SK-N-SH treated with all-trans-retinoic acid at 6 μM for 48 hours (cell line): ENCODE measurements at regions not wholly inside any gene's neighbourhood (a gene's known extent, or its start where the extent isn't known, plus 50 kb on each side); places are given as distances from the start of the nearest gene placed in this dataset.

Experiments used
- ATAC-seq: fragments of 200-7000 bp; cut with Tn5 transposase; 3 replicates; pipeline ENCODE4 v1.9.1; 2020; ENCODE audit warnings: mild to moderate bottlenecking, moderate library complexity
- ARNTL ChIP-seq: fragments of 450-650 bp; formaldehyde crosslinking; IDR thresholded peaks from 2 replicates; pipeline ENCODE4 v1.5.0; 2020; ENCODE audit warnings: low read depth, mild to moderate bottlenecking, moderate library complexity, borderline replicate concordance
- BACH2 ChIP-seq: fragments of 250-450 bp; sonication (Bioruptor Pico); IDR thresholded peaks from 2 replicates; pipeline ENCODE4 v1.9.0; 2021; ENCODE audit warnings: mild to moderate bottlenecking, borderline replicate concordance
- CSDC2 ChIP-seq: fragments of 250-450 bp; sonication (Bioruptor Pico); IDR thresholded peaks from 2 replicates; pipeline ENCODE4 v1.5.0; 2020; ENCODE audit warnings: mild to moderate bottlenecking, moderate library complexity
- ESRRG ChIP-seq: fragments of 250-450 bp; sonication (Bioruptor Pico); IDR thresholded peaks from 2 replicates; pipeline ENCODE4 v1.6.1; 2021; ENCODE audit warnings: mild to moderate bottlenecking
- GLIS3 ChIP-seq: fragments of 250-450 bp; sonication (Bioruptor Pico); IDR thresholded peaks from 2 replicates; pipeline ENCODE4 v1.5.0; 2020; ENCODE audit warnings: mild to moderate bottlenecking, moderate library complexity
- ISL1 ChIP-seq: fragments of 250-450 bp; sonication (Bioruptor Pico); IDR thresholded peaks from 2 replicates; pipeline ENCODE4 v2.1.2; 2022; ENCODE audit warnings: mild to moderate bottlenecking, moderate library complexity
- OSR1 ChIP-seq: fragments of 250-450 bp; sonication (Bioruptor Pico); IDR thresholded peaks from 2 replicates; pipeline ENCODE4 v1.8.0; 2022; ENCODE audit warnings: moderate library complexity, mild to moderate bottlenecking, inconsistent platforms
- PPARA ChIP-seq: fragments of 250-450 bp; sonication (Bioruptor Pico); IDR thresholded peaks from 2 replicates; pipeline ENCODE4 v1.5.0; 2020; ENCODE audit warnings: mild to moderate bottlenecking, borderline replicate concordance
- RARB ChIP-seq: fragments of 250-450 bp; sonication (Bioruptor Pico); IDR thresholded peaks from 2 replicates; pipeline ENCODE4 v1.8.0; 2021; ENCODE audit warnings: mild to moderate bottlenecking, moderate library complexity
- SNAI2 ChIP-seq: fragments of 250-450 bp; sonication (Bioruptor Pico); IDR thresholded peaks from 2 replicates; pipeline ENCODE4 v1.5.0; 2020; ENCODE audit warnings: mild to moderate bottlenecking, moderate library complexity
- TCF4 ChIP-seq: fragments of 250-450 bp; sonication (Bioruptor Pico); IDR thresholded peaks from 2 replicates; pipeline ENCODE4 v1.8.0; 2021; ENCODE audit warnings: mild to moderate bottlenecking, moderate library complexity, borderline replicate concordance
- TOX ChIP-seq: fragments of 250-450 bp; sonication (Bioruptor Pico); IDR thresholded peaks from 2 replicates; pipeline ENCODE4 v1.8.0; 2021; ENCODE audit warnings: mild to moderate bottlenecking, moderate library complexity, borderline replicate concordance
- ZFP3 ChIP-seq: fragments of 250-450 bp; sonication (Bioruptor Pico); IDR thresholded peaks from 2 replicates; pipeline ENCODE4 v1.5.0; 2020; ENCODE audit warnings: mild to moderate bottlenecking, moderate library complexity
- ZFP30 ChIP-seq: fragments of 450-650 bp; formaldehyde crosslinking; IDR thresholded peaks from 2 replicates; pipeline ENCODE4 v1.5.0; 2022; ENCODE audit warnings: mild to moderate bottlenecking, moderate library complexity
- ZNF565 ChIP-seq: fragments of 450-650 bp; formaldehyde crosslinking; conservative IDR thresholded peaks from 2 replicates; pipeline ENCODE4 v1.5.0; 2020; ENCODE audit warnings: low read depth, mild to moderate bottlenecking, moderate library complexity
- ZNF70 ChIP-seq: fragments of 450-650 bp; formaldehyde crosslinking; IDR thresholded peaks from 2 replicates; pipeline ENCODE4 v1.5.0; 2020; ENCODE audit warnings: mild to moderate bottlenecking, moderate library complexity
- TF ChIP-seq, protein P1 (sequence below): fragments of 250-450 bp; sonication (Bioruptor Pico); IDR thresholded peaks from 2 replicates; pipeline ENCODE4 v1.8.0; 2020; ENCODE audit warnings: mild to moderate bottlenecking, moderate library complexity, borderline replicate concordance
- TF ChIP-seq, protein P2 (sequence below): fragments of 250-450 bp; sonication (Bioruptor Pico); IDR thresholded peaks from 2 replicates; pipeline ENCODE4 v1.5.1; 2020; ENCODE audit warnings: low read depth, mild to moderate bottlenecking, moderate library complexity
- TF ChIP-seq, protein P3 (sequence below): fragments of 250-450 bp; sonication (Bioruptor Pico); IDR thresholded peaks from 2 replicates; pipeline ENCODE4 v1.5.0; 2020; ENCODE audit warnings: mild to moderate bottlenecking, moderate library complexity
- TF ChIP-seq, protein P4 (sequence below): fragments of 250-450 bp; sonication (Bioruptor Pico); IDR thresholded peaks from 2 replicates; pipeline ENCODE4 v1.8.0; 2021; ENCODE audit warnings: low read depth, mild to moderate bottlenecking, moderate library complexity, borderline replicate concordance

DNA sequence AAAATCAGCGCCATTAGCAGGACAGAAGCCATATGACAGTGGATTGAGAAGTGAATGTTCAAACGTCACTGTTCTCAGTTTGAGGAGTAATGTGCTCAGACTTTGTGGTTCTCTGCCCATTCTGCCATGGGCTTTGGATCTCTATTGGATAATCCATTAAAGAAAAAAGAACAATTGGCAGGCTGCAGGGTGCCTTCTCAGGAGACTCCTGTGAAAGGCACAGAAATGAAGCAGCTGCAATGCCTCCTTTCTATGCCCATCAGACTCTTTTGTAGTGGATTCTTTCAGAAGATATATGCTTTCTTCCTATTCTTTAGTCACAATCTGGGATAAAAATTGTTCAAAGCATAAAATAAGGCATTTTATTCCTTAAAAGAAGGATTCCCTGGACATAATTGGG, 506.9 kb upstream of the KLHL29 start:
- no peak for ATAC-seq
- TF ChIP-seq SNAI2 (CRISPR knock-in tag), result no peak
- TF ChIP-seq ZFP30 (CRISPR knock-in tag), result no peak
- TF ChIP-seq ZNF70 (CRISPR knock-in tag), result no peak
- TF ChIP-seq, protein P1, sequence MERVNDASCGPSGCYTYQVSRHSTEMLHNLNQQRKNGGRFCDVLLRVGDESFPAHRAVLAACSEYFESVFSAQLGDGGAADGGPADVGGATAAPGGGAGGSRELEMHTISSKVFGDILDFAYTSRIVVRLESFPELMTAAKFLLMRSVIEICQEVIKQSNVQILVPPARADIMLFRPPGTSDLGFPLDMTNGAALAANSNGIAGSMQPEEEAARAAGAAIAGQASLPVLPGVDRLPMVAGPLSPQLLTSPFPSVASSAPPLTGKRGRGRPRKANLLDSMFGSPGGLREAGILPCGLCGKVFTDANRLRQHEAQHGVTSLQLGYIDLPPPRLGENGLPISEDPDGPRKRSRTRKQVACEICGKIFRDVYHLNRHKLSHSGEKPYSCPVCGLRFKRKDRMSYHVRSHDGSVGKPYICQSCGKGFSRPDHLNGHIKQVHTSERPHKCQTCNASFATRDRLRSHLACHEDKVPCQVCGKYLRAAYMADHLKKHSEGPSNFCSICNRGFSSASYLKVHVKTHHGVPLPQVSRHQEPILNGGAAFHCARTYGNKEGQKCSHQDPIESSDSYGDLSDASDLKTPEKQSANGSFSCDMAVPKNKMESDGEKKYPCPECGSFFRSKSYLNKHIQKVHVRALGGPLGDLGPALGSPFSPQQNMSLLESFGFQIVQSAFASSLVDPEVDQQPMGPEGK (CRISPR knock-in tag), result no peak
- TF ChIP-seq, protein P2, sequence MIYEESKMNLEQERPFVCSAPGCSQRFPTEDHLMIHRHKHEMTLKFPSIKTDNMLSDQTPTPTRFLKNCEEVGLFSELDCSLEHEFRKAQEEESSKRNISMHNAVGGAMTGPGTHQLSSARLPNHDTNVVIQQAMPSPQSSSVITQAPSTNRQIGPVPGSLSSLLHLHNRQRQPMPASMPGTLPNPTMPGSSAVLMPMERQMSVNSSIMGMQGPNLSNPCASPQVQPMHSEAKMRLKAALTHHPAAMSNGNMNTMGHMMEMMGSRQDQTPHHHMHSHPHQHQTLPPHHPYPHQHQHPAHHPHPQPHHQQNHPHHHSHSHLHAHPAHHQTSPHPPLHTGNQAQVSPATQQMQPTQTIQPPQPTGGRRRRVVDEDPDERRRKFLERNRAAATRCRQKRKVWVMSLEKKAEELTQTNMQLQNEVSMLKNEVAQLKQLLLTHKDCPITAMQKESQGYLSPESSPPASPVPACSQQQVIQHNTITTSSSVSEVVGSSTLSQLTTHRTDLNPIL (CRISPR knock-in tag), result no peak
- TF ChIP-seq, all 23 proteins: peak for 0

DNA sequence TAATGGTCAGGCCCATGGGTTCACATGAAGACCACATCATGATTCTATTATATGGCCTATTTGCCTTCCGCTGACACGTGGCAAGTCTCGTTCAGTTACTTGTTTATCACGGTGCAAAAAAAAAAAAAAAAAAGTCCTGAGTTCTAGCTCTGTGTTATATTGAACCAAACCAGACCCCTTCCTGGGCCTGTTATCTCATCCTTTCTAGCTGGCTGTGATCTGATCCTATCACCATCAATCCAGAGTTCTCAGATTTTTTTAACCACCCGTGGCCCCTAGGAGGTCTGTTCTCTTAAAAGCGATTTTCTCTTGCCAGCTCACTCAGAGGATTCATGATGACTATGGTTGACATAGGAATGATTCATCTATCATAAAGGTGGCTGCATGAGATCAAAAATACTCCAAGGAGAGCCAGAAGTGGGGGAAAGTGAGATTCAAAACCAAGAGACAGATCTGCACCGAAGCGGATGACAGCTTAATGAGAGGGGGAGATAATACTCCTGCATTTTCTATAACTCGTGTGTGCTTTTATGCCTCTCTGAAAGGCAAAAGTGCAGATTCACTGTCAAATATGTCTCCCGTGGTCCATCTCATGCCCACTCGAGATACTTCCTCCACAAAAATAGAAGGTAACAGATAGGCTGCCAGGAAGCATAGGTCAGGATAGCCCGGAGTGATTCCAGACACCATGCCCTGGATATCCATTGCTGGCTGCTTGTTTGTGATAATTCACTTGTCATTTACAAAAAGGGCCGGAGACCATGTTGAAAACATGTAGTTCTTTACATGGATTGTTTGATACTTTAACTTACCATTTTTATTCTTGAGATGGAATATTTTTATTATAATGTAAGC, 505.7 kb upstream of the KLHL29 start:
- TF ChIP-seq, protein P3, sequence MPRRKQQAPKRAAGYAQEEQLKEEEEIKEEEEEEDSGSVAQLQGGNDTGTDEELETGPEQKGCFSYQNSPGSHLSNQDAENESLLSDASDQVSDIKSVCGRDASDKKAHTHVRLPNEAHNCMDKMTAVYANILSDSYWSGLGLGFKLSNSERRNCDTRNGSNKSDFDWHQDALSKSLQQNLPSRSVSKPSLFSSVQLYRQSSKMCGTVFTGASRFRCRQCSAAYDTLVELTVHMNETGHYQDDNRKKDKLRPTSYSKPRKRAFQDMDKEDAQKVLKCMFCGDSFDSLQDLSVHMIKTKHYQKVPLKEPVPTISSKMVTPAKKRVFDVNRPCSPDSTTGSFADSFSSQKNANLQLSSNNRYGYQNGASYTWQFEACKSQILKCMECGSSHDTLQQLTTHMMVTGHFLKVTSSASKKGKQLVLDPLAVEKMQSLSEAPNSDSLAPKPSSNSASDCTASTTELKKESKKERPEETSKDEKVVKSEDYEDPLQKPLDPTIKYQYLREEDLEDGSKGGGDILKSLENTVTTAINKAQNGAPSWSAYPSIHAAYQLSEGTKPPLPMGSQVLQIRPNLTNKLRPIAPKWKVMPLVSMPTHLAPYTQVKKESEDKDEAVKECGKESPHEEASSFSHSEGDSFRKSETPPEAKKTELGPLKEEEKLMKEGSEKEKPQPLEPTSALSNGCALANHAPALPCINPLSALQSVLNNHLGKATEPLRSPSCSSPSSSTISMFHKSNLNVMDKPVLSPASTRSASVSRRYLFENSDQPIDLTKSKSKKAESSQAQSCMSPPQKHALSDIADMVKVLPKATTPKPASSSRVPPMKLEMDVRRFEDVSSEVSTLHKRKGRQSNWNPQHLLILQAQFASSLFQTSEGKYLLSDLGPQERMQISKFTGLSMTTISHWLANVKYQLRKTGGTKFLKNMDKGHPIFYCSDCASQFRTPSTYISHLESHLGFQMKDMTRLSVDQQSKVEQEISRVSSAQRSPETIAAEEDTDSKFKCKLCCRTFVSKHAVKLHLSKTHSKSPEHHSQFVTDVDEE (CRISPR knock-in tag), result peak; percentile 28; the same call in 1 of the 2 replicates
- peak; percentile 48; the same call in 1 of the 2 replicates for TF ChIP-seq TCF4
- no peak for TF ChIP-seq ISL1 (CRISPR knock-in tag)
- TF ChIP-seq OSR1 (CRISPR knock-in tag), result no peak
- TF ChIP-seq TOX (CRISPR knock-in tag), result no peak
- no peak for TF ChIP-seq ESRRG (CRISPR knock-in tag)
- no peak for TF ChIP-seq CSDC2
- no peak for ATAC-seq

DNA sequence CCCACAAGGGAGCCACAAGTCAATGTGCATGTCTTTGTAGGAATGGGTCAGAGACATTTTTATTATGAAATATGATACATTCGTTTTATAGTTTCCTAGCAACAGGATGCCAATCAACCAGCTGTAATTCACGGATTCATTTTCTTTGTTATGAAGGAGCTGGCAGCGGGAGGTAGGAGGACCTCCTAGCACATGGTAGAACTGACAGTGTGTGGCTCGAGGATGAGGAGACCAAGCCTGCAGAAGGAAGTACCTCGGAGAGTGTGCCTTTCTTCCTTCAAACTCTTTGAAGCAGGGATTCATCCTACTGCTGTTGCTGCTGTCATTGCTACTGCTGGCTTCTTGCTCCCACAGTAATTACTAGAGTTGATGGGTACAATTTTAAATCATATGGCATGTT, 504.8 kb upstream of the KLHL29 start:
- TF ChIP-seq TOX (CRISPR knock-in tag) (no peak), GLIS3 (CRISPR knock-in tag) (no peak), ARNTL (CRISPR knock-in tag) (no peak), TCF4 (no peak), ZFP3 (CRISPR knock-in tag) (no peak), RARB (CRISPR knock-in tag) (no peak), BACH2 (no peak), ISL1 (CRISPR knock-in tag) (no peak), ZNF70 (CRISPR knock-in tag) (no peak), PPARA (no peak), ESRRG (CRISPR knock-in tag) (no peak), CSDC2 (no peak), ZFP30 (CRISPR knock-in tag) (no peak), ZNF565 (CRISPR knock-in tag) (no peak), OSR1 (CRISPR knock-in tag) (no peak)
- TF ChIP-seq, protein P3 (CRISPR knock-in tag), result no peak
- TF ChIP-seq, protein P4, sequence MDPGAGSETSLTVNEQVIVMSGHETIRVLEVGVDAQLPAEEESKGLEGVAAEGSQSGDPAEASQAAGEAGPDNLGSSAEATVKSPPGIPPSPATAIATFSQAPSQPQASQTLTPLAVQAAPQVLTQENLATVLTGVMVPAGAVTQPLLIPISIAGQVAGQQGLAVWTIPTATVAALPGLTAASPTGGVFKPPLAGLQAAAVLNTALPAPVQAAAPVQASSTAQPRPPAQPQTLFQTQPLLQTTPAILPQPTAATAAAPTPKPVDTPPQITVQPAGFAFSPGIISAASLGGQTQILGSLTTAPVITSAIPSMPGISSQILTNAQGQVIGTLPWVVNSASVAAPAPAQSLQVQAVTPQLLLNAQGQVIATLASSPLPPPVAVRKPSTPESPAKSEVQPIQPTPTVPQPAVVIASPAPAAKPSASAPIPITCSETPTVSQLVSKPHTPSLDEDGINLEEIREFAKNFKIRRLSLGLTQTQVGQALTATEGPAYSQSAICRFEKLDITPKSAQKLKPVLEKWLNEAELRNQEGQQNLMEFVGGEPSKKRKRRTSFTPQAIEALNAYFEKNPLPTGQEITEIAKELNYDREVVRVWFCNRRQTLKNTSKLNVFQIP (CRISPR knock-in tag), result no peak
- TF ChIP-seq, protein P1 (CRISPR knock-in tag), result no peak
- TF ChIP-seq, protein P2 (CRISPR knock-in tag), result no peak
- TF ChIP-seq, all 23 proteins: peak for 0
- no peak for ATAC-seq
